ENCODE measurements at regions not wholly inside any gene's neighbourhood (a gene's known extent, or its start where the extent isn't known, plus 50 kb on each side); places are given as distances from the start of the nearest gene placed in this dataset.

DNA sequence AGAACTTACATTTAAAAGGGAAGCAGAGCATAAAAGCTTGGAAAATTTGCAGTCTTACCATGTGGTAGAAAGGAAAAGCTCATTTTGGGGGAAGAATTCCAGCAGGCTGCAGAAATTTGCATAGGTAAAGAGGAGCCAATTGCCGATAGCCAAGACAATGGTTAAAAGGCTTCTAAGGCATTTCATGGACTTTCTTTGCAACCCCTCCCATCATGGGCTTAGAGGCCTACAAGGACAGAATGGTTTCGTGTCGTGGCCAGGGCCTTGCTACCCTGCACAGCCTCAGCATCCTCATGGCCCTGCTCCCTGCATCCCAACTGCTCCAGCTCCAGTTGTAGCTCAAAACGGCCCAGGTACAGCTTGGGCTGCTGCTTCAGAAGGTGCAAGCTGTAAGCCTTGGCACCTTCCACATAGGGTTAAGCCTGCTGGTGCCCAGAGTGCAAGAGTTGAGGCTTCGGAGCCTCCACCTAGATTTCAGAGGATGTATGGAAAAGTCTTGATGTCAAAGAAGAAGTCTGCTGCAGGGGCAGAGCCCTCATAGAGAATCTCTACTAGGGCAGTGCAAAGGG is 420.3 kb downstream of the PCDH17 start:
- no peak for DNase-seq

GRCh38 chr13:58056426-58056825 is 424.9 kb downstream of the PCDH17 start:
- no peak for DNase-seq

DNA sequence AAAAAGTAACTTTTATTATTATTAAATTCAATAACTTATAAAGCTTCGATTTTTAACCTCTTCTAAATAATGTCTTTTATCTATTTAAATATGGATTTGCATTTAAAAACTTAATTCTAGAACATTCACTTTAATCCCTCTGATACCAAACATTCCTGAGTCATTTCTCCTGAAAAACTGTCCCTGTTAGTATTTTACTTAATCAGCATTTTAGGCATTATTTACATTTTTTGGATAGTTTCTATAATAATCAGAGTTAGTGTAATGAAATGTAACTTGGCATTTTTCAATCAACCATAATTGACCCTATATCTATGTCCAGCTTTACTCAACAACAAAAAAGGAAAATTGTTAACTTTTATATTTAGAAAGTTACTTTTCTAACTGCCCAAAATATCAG is 428.1 kb downstream of the PCDH17 start:
- no peak for DNase-seq

GRCh38 chr13:58080806-58081205 is 449.3 kb downstream of the PCDH17 start:
- DNase-seq: no peak

DNA sequence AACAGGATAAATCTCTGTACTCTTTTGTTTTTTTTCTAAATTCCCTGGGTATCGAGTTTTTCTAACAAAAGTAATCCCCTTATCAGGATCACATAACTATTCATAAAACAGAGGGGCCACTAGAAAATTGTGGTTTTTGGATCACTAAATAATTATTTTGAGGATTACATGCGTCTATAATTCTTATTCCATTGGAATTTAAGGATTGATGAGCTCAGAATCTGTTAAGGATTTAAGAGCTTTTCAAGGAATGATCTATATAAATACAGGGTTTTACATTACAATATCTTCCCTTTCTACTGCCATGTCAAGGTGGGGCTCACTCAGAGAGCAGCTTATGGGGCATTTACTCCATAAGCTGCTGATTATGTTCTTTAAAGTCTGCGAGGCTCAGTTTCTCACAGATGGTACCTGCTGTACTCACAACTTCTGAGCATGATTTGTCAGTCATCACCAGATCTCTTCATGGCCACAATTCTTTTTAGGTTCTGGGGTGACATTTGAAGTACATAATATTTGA is 449.8 kb downstream of the PCDH17 start:
- DNase-seq: no peak

- no peak for DNase-seq
Observed at GRCh38 chr13:58083064-58083463, 451.5 kb downstream of the PCDH17 start.

DNA sequence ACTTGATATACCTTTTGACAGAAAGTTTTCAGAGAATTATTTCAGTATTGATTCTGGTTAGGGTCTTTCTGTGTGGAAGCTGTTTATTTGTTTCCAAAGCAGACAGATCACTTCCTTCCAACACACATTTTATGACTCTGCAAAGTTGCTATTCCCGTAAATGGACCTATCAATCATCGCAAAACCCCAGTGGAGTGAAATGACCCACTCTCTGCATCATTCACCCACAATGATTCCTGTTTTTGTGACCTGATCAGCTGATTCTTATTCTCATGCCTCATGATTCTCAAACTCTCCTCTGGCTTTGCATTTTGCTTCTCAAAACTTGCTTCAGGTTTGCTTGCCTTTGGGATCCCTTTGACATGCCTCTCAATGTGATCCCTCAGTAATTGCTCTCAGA is 453.7 kb downstream of the PCDH17 start:
- no peak for DNase-seq

DNA sequence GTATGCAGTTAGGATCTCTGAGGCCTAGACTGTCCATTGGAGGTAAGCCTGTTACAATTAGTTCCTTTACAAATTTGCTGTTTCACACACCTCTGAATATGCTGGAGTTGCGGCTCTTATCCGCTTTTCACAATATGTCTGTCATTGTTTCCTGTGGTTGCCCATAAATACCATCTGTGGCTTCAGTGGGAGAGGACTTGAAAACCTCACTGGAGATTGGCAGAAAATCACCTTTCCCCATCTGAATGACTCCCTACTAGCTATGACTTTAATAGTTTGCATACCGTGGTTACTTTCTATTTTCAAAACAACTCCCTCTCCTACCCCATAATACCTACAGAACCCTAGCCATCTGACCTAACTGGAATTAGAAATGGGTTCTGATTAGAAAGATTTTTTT is 454.3 kb downstream of the PCDH17 start:
- DNase-seq: no peak

- no peak for DNase-seq
Observed at GRCh38 chr13:58087566-58087965, 456.0 kb downstream of the PCDH17 start.

GRCh38 chr13:58093394-58093793 is 461.9 kb downstream of the PCDH17 start:
- DNase-seq: no peak

DNA sequence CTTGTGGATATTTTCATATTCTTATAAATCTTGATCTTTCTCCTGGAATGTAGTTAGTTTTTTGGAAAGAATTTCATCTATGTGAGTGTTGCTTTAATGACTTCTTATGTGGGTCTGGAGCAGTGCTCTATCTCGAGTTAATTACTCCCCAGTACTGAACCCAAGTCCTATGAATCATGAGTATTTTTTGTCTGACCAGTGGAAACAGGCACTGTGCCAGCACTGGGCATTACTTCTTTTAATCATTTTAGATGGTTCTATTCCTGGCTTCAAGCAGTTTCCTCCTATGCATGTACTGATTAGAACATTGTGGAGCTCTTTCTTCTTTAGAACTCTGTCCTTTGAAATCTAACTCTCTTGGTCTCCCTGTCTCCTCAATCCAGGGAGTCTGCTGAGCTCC is 466.3 kb downstream of the PCDH17 start:
- no peak for DNase-seq

DNA sequence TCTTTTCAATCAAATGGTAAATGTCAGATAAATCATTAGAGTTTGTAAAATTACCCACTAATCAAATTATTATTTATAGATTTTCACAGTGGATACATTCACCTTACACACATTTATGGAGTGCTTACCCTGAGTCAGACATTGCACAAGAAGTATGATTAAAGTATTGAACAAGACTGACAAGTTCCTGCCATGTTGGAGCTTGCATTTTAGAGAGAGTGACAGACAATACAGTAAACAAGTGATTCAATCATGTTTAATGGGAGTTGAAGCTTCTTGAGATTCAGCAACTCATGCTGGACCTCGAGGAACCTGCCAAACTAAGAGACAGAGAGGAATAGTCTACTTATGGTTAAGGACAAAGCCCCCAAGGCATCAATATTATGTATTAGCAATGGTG is 487.8 kb downstream of the PCDH17 start:
- no peak for DNase-seq

DNA sequence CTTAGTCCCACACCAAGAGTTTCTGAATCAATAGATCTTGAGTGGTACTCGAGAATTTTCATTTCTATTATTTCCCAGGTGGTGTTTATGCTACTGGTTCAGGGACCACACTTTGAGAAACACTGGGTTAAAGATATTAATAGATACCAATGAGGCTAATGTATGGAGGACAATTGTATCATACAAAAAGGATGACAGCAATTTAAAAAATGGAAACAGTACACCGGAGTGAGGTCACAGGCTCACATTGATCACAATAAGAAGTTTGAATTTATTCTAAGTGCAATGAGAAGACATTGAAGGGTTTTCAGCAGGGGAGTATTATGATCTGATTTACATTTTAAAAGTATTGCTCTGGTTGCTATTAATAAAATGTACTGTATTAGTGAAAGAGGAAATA is 488.3 kb downstream of the PCDH17 start:
- DNase-seq: no peak

DNA sequence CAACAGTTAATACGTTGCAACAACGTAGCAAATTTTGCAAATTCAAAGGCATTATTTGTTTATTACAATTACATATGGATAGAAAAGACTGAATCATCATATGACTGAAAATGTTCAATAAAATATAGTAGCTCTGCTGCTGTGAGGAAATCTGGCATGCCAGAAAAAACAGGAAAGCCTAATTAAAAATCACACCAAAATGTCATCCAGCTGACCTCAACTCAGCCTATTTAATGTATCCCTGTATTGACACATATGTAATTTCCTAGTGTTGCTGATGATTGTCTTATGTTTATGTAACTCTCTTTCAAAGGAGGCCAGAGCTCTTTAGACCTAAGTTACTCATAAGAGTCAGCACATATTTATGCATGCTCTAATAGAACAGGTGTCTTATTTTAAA is 495.0 kb downstream of the PCDH17 start:
- DNase-seq: no peak

GRCh38 chr13:58134012-58134411 is 502.5 kb downstream of the PCDH17 start:
- no peak for DNase-seq

GRCh38 chr13:58134525-58134924 is 503.0 kb downstream of the PCDH17 start:
- no peak for DNase-seq

DNA sequence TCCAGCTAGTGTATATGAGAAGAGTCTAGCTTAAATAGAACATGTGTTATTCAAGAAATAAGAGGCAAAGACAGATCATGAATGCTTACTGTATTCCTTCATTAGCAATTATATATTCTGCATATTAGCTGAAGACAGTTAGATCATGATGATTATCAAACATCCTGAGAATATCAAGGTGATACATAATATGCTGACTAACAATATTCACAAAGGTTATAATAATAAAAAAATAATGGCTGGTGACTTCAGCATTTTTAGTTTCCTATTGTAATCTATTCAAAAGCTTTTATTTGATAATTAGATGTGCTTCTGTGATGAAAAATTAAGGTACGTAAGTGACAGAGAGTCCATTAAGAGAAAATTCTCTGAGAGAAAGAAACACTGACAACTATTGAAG is 511.4 kb downstream of the PCDH17 start:
- DNase-seq: no peak

GRCh38 chr13:58144616-58145015 is 513.1 kb downstream of the PCDH17 start:
- DNase-seq: no peak

DNA sequence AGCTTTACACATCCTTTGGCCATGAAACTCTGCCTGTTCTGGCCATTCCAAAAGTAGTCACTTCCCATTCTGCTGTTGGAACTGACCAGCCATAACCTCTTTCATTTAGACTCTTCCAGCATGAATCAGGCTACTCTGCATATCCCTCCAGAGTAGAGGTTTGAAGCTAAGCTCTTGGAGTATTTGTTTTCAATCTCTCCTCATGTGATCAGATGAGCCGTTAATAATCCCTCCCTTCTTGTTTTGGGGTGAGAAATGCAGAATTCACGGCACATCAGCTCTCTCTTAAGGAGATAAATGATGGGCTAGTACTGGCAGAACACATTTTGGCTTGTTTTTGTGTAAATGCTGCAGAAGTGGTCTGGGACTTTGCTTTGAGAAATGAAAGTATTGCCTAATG is 519.9 kb downstream of the PCDH17 start:
- no peak for DNase-seq

- no peak for DNase-seq
Observed at GRCh38 chr13:58160980-58161379, 529.4 kb downstream of the PCDH17 start.

DNA sequence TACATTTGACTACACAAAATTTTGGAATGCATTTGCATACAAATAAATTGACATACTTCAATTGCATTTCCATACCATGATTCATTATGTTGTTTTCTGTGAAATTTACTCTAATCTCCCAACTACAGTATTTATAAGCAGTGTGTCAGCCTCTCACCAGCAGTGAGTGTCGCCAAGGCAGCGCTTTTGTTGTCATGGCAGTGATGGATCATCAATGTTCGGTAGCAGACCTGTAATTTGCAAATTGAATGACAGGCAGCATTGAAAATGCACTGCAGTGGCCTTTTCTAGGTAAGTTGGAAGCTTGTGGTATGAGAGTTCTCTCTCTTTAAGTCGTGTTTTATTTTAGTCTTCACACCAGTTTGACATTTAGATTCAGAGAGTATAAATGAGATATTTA is 534.1 kb downstream of the PCDH17 start:
- DNase-seq: no peak

DNA sequence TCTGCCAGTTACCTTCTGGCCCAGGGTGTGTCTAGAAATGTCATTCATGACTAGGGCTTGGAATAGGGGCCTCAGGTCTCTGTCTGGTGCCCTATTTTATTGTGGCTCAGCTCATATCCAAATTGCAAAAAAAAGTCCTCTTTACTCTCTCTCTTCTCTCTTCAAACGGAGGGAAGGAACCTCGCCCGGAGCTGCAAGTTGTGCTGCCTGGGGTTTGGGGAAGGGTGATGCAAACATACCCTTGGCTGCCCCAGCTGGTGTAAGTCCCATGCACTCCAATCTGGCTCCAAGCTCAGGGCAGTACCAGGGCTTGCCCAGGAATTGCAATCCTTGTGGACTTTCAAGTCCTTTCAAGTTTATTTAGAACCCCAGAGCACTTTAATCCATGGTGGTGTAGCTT is 549.6 kb downstream of the PCDH17 start:
- DNase-seq: no peak

DNA sequence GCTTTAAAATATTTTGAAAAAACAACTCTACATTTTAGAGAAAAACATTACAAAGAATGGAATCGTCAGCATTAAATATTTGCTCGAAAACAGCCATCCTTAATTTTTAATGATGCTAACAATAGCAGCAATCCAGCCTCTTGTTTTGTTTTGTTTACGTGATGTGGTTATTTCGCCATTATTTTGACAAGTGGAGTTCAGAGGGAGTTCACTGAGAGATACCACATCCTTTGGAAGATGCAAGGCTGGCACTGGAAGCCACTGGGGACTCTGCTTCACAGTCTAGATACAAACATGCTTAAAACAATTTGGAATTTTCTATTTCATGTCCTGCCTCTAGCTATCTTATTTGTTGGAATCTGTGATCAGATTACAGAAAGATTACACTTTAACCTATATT is 556.3 kb downstream of the PCDH17 start:
- no peak for DNase-seq

GRCh38 chr13:58190577-58190976 is 559.0 kb downstream of the PCDH17 start:
- no peak for DNase-seq

DNA sequence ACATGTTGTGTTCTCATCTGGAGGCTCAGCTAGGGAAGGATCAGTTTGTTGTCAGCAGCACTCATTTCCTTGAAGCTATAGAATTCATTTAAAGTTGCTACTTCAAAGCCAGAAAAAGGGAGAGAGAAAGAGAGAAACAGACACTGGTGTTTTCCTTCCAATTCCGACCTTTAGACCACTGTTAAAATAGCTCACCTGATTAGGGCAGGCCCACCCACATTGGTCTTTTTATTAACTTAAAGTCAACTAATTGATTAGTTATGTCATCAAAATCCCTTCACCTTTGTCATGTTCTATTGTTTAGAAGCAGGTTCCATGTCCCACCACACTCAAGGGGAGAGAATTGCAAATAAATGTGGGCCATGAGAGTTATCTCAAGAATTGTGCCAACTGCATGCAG is 560.2 kb downstream of the PCDH17 start:
- DNase-seq: no peak

GRCh38 chr13:58202099-58202498 is 570.6 kb downstream of the PCDH17 start:
- DNase-seq: no peak
